M059J (cell line): ENCODE measurements at regions not wholly inside any gene's neighbourhood (a gene's known extent, or its start where the extent isn't known, plus 50 kb on each side); places are given as distances from the start of the nearest gene placed in this dataset.
"Not testable (repeated sequence)": the region's sequence is repeated elsewhere in the genome, so short reads cannot be mapped to it uniquely, and the experiment has no call there.

Experiments used
- DNase-seq: peaks from one replicate; pipeline ENCODE4 v3.0.0-alpha.2; 2012; ENCODE audit warnings: low read depth

GRCh38 chr17:77546772-77547241 lies 406.0 kb downstream of the SEC14L1 start:
- no peak for DNase-seq

- DNase-seq: no peak
These were observed 408.2 kb downstream of the SEC14L1 start for GRCh38 chr17:77548967-77549366.

- no peak for DNase-seq
These were observed 408.7 kb upstream of the TNRC6C start for GRCh38 chr17:77549726-77550366.

GRCh38 chr17:77553459-77554066 lies 404.9 kb upstream of the TNRC6C start:
- DNase-seq: no peak

- DNase-seq: no peak
These were observed 403.3 kb upstream of the TNRC6C start for GRCh38 chr17:77555121-77555591.

GRCh38 chr17:77555741-77556291 lies 402.7 kb upstream of the TNRC6C start:
- DNase-seq: peak; percentile 50

GRCh38 chr17:77556383-77557061 lies 402.0 kb upstream of the TNRC6C start:
- DNase-seq: no peak

- peak; percentile 53 for DNase-seq
These were observed 399.5 kb upstream of the TNRC6C start for GRCh38 chr17:77558846-77559626.

- DNase-seq: no peak
These were observed 398.1 kb upstream of the TNRC6C start for GRCh38 chr17:77560381-77560780.

- DNase-seq: no peak
These were observed 397.7 kb upstream of the TNRC6C start for GRCh38 chr17:77560841-77561240.

- not testable (repeated sequence) for DNase-seq
These were observed 396.1 kb upstream of the TNRC6C start for GRCh38 chr17:77562361-77562760.

- DNase-seq: no peak
These were observed 394.9 kb upstream of the TNRC6C start for GRCh38 chr17:77563439-77564102.

GRCh38 chr17:77564278-77564920 lies 394.1 kb upstream of the TNRC6C start:
- no peak for DNase-seq

- DNase-seq: no peak
These were observed 393.3 kb upstream of the TNRC6C start for GRCh38 chr17:77565166-77565565.

GRCh38 chr17:77566151-77566550 lies 392.4 kb upstream of the TNRC6C start:
- DNase-seq: no peak

- DNase-seq: no peak
These were observed 391.9 kb upstream of the TNRC6C start for GRCh38 chr17:77566566-77567138.

GRCh38 chr17:77568540-77568939 lies 390.0 kb upstream of the TNRC6C start:
- no peak for DNase-seq

GRCh38 chr17:77569846-77570564 lies 388.5 kb upstream of the TNRC6C start:
- no peak for DNase-seq

- no peak for DNase-seq
These were observed 388.0 kb upstream of the TNRC6C start for GRCh38 chr17:77570565-77570898.
